K562 (cell line): ENCODE measurements at regions not wholly inside any gene's neighbourhood (a gene's known extent, or its start where the extent isn't known, plus 50 kb on each side); places are given as distances from the start of the nearest gene placed in this dataset.

Experiments
- ARID4B ChIP-seq: sonication (generic); formaldehyde crosslinking; IDR thresholded peaks from 2 replicates; pipeline ENCODE4 v1.8.0; 2022; ENCODE audit warnings: mild to moderate bottlenecking, missing genetic modification reagents
- CTCF ChIP-seq, 3 experiments: IDR thresholded peaks in 2 of 3; conservative IDR thresholded peaks in 1 of 3; 2 replicates each; pipeline ENCODE4 v1.5.1; 2011 to 2012; ENCODE audit warnings: low read length in 3 of 3, mild to moderate bottlenecking in 3 of 3, control low read depth in 2 of 3, improper control_type of control experiment in 1 of 3, inconsistent platforms in 1 of 3, low read depth in 1 of 3, mixed read lengths in 1 of 3, moderate library complexity in 1 of 3; ENCODE audit not compliant: insufficient read depth in 2 of 3
- EP300 ChIP-seq: IDR thresholded peaks from 2 replicates; pipeline ENCODE4 v1.6.1; 2012; ENCODE audit warnings: low read length, improper control_type of control experiment
- FOXK1 ChIP-seq: sonication (generic); formaldehyde crosslinking; IDR thresholded peaks from 2 replicates; pipeline ENCODE4 v1.8.0; 2022; ENCODE audit warnings: missing genetic modification reagents, mild to moderate bottlenecking, borderline replicate concordance
- FUS ChIP-seq: fragments of 200-400 bp; formaldehyde crosslinking; optimal IDR thresholded peaks from 2 replicates; pipeline ENCODE3; 2017; ENCODE audit warnings: low read depth, low read length
- JUNB ChIP-seq: fragments of 450-650 bp; formaldehyde crosslinking; conservative IDR thresholded peaks from 2 replicates; pipeline ENCODE4 v1.4.0; 2020; ENCODE audit warnings: mild to moderate bottlenecking
- MAX ChIP-seq: sonication (generic); formaldehyde crosslinking; IDR thresholded peaks from 2 replicates; pipeline ENCODE4 v1.9.0; 2022; ENCODE audit warnings: mild to moderate bottlenecking, missing genetic modification reagents
- PHF21A ChIP-seq: fragments of 450-650 bp; IDR thresholded peaks from 2 replicates; pipeline ENCODE4 v1.6.1; 2017; ENCODE audit warnings: low read depth, borderline replicate concordance
- POLR2A ChIP-seq: fragments of 450-650 bp; conservative IDR thresholded peaks from 2 replicates; pipeline ENCODE4 v1.6.1; 2016
- PREB ChIP-seq: sonication (generic); formaldehyde crosslinking; IDR thresholded peaks from 2 replicates; pipeline ENCODE4 v1.8.1; 2023; ENCODE audit warnings: mild to moderate bottlenecking, missing genetic modification reagents
- RFX5 ChIP-seq: IDR thresholded peaks from 2 replicates; pipeline ENCODE4 v1.6.1; 2011; ENCODE audit warnings: low read depth, mild to moderate bottlenecking, improper control_type of control experiment, low read length
- ZNF444 ChIP-seq: fragments of 250-450 bp; sonication (Bioruptor Pico); IDR thresholded peaks from 2 replicates; pipeline ENCODE4 v1.4.0; 2020; ENCODE audit warnings: mild to moderate bottlenecking, moderate library complexity

- TF ChIP-seq JUNB (CRISPR knock-in tag) (no peak), PHF21A (no peak), FOXK1 (no peak), EP300 (no peak), FUS (no peak), POLR2A (no peak), CTCF (IDR thresholded peaks at IDR 0.05 in 2 of 3, conservative IDR thresholded peaks at IDR 0.05 in 1 of 3; ENCODE audit: insufficient read depth in 2 of 3, low read depth in 1 of 3, low read length in 3 of 3) (no peak), MAX (CRISPR knock-in tag) (no peak), PREB (CRISPR knock-in tag) (no peak), ARID4B (CRISPR knock-in tag) (no peak), ZNF444 (CRISPR knock-in tag) (no peak), RFX5 (no peak)
Measured at GRCh38 chr10:2214805-2215204, 477.5 kb upstream of the ADARB2 start.
